ENCODE measurements at regions not wholly inside any gene's neighbourhood (a gene's known extent, or its start where the extent isn't known, plus 50 kb on each side); places are given as distances from the start of the nearest gene placed in this dataset.

GRCh38 chr6:98576791-98577190, 257.6 kb upstream of the POU3F2 start:
- DNase-seq (ENCODE audit: low read depth): no peak
- TF ChIP-seq CTCF (IDR thresholded peaks at IDR 0.05; ENCODE audit: insufficient read depth, low read depth, low read length): no peak
- CTCF ChIA-PET: no interaction called here
- POLR2A ChIA-PET: no interaction called here
- Histone ChIP-seq H3K4me3 (ENCODE audit: low read depth, low read length) (no peak overlapping the region), H3K36me3 (ENCODE audit: control insufficient read depth, insufficient read depth, low read length) (no peaks in the 10 kb centered on the region), H3K27me3 (ENCODE audit: control insufficient read depth, insufficient read depth, low read length) (no peaks in the 10 kb centered on the region)

- Histone ChIP-seq H3K36me3 (ENCODE audit: control insufficient read depth, insufficient read depth, low read length) (no peaks in the 10 kb centered on the region), H3K27me3 (ENCODE audit: control insufficient read depth, insufficient read depth, low read length) (no peaks in the 10 kb centered on the region), H3K4me3 (ENCODE audit: low read depth, low read length) (no peak overlapping the region)
- no peak for TF ChIP-seq CTCF (IDR thresholded peaks at IDR 0.05; ENCODE audit: insufficient read depth, low read depth, low read length)
- ChIA-PET POLR2A (no interaction called here), CTCF (no interaction called here)
- DNase-seq (ENCODE audit: low read depth): no peak
Observed at GRCh38 chr6:98578016-98578415, 256.4 kb upstream of the POU3F2 start.

- CTCF ChIA-PET: no interaction called here
- no peaks in the 10 kb centered on the region for H3K36me3 ChIP-seq (ENCODE audit: control insufficient read depth, insufficient read depth, low read length)
- POLR2A ChIA-PET: no interaction called here
- no peak for DNase-seq (ENCODE audit: low read depth)
- TF ChIP-seq CTCF (IDR thresholded peaks at IDR 0.05; ENCODE audit: insufficient read depth, low read depth, low read length): no peak
- H3K27me3 ChIP-seq (ENCODE audit: control insufficient read depth, insufficient read depth, low read length): no peaks in the 10 kb centered on the region
- H3K4me3 ChIP-seq (ENCODE audit: low read depth, low read length): no peak overlapping the region
Observed at GRCh38 chr6:98579079-98579478, 255.3 kb upstream of the POU3F2 start.

GRCh38 chr6:98579941-98580340, 254.4 kb upstream of the POU3F2 start:
- no peak for DNase-seq (ENCODE audit: low read depth)
- CTCF ChIA-PET: no interaction called here
- no peaks in the 10 kb centered on the region for H3K27me3 ChIP-seq (ENCODE audit: control insufficient read depth, insufficient read depth, low read length)
- no peak for TF ChIP-seq CTCF (IDR thresholded peaks at IDR 0.05; ENCODE audit: insufficient read depth, low read depth, low read length)
- no peak overlapping the region for H3K4me3 ChIP-seq (ENCODE audit: low read depth, low read length)
- no peaks in the 10 kb centered on the region for H3K36me3 ChIP-seq (ENCODE audit: control insufficient read depth, insufficient read depth, low read length)
- POLR2A ChIA-PET: no interaction called here

GRCh38 chr6:98581705-98582104, 252.7 kb upstream of the POU3F2 start:
- no peak for DNase-seq (ENCODE audit: low read depth)
- CTCF ChIA-PET: no interaction called here
- POLR2A ChIA-PET: no interaction called here
- no peaks in the 10 kb centered on the region for H3K27me3 ChIP-seq (ENCODE audit: control insufficient read depth, insufficient read depth, low read length)
- no peak overlapping the region for H3K4me3 ChIP-seq (ENCODE audit: low read depth, low read length)
- no peaks in the 10 kb centered on the region for H3K36me3 ChIP-seq (ENCODE audit: control insufficient read depth, insufficient read depth, low read length)
- no peak for TF ChIP-seq CTCF (IDR thresholded peaks at IDR 0.05; ENCODE audit: insufficient read depth, low read depth, low read length)

All from BJ (cell line).